Activated effector memory CD4-positive, alpha-beta T cell treated with anti-CD3 and anti-CD28 coated beads, Interleukin-2, amount 50 U/mL, for 16 hours (primary cell): ENCODE measurements at regions not wholly inside any gene's neighbourhood (a gene's known extent, or its start where the extent isn't known, plus 50 kb on each side); places are given as distances from the start of the nearest gene placed in this dataset.

Source experiments
- DNase-seq: peaks from one replicate; pipeline ENCODE4 v3.0.0-alpha.2; 2020

DNA sequence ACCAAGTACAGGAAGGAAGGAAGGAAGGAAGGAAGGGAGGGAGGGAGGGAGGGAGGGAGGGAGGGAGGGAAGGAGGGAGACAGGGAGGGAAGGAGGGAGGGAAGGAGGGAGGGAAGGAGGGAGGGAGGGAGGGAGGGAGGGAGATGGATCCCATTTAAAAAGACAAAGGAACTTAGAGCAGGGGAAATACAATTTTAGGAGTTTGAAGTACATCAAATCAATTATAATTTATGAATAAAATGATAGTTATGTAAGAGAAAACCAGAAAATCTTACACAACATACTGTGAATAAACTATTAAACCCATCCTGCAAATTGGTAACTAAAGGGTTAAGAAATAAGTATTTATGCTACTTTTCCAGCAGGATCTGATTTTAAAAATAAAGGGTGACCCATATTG, 475.9 kb downstream of the HDGFL1 start:
- no peak for DNase-seq

DNA sequence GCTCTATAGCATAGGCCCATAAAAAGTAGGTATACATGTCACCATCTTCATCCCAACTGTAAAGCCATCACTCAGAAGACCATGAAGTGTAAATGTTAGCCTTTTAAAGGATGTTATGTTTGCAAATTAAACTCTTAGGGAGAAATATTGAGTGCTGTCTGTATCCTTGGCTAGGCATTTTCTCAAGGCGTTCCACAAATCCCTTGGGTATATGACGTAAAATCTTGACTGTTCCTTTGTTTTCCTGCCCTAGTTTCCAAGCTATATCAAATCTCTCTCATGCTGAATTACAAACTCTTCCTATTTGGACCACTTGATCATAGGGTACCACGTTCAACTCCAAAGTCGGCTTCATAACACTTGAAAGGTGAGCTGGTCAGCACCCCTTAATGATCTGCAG, 486.2 kb downstream of the HDGFL1 start:
- no peak for DNase-seq

DNA sequence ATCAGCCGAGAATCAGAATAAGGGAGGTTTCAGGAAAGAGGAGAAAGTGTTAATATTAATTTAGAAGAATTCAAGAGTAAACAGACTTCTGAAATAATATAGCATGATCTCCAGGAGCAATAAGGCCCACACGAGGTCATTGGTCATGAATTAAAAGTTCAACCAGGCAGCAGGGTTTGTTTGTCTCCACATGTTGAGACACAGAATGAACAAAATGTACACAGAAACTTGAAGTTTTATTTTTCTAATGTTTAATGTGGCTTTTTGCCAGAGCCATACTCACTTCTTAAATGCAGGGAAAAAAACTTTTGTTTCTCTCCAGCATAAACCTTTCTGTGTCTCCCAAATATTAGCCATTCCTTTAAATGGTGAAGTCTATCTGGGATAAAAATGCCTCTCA, 504.5 kb downstream of the HDGFL1 start:
- no peak for DNase-seq

DNA sequence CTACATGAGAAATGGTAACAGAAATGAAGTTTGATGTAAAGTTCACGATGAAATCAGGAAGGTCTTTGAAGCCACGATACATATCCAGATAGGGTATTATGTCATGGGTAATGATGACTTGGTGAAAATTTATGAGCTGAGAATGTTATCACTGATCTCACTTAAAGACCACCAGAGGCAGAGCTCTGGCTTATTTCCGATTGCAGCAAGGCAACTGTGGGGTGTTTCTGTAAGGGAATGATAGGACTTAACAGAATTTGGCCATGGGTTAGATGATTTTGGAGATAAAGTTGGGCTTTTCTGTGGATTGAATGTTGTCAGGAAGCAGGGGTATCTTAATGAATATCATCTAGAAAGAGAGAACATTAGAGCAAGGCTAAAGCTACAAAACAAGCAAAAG, 508.4 kb downstream of the HDGFL1 start:
- DNase-seq: no peak

DNA sequence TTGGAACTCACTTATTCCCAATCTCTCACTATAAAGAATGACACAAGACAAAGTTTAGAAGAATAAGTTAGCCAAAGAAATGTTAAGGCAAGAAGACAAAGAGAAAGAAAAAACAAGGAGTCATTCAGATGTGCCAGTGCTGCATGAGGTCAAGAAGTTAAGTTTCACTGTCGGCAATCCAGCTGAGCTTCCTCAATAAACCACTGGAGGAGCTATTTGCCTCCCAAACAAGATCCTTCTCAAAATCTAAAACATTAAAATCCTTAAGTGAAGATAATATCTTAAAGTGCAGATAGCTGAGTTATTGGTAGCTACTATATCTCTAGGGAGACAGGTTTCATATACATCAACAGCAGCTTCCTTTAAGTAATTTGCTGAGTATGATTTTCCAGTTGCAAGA, 512.3 kb downstream of the HDGFL1 start:
- DNase-seq: no peak

DNA sequence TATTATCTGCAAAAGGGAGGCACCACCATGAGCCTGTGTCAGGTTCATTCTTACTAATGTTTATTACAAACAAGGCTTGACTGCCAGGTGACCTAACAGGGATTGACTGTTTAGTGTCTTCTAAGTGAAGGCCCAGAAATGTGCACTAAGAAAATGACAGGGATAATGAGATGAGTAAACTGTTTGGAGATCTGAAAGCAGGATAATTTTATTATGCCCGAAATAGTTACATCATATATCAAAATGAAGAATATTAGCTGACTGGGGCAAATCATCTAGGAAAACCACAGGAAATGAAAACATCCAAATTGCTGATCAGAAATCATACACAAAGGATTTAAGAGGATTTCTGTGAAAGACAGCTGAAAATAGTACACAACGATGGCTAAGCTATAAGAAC, 516.7 kb downstream of the HDGFL1 start:
- no peak for DNase-seq

DNA sequence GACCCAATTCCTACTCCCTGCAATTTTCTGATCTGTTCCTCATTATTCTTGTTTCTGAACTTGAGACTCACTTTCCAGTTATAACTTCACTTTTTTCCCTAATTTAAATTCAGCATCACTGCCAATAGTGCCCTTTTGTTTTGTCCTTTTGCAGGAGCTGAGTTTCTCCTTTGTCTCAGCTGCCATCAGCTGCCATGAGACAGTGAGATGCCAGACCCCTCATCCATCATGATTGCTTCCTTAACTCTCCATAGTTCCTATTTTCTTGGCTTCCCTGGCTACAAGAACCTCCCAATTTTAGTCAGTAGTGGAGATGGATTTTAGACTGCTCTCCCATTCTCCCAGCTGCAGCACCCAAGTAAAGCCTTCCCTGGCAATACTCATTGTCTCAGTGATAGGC, 518.1 kb downstream of the HDGFL1 start:
- DNase-seq: no peak

DNA sequence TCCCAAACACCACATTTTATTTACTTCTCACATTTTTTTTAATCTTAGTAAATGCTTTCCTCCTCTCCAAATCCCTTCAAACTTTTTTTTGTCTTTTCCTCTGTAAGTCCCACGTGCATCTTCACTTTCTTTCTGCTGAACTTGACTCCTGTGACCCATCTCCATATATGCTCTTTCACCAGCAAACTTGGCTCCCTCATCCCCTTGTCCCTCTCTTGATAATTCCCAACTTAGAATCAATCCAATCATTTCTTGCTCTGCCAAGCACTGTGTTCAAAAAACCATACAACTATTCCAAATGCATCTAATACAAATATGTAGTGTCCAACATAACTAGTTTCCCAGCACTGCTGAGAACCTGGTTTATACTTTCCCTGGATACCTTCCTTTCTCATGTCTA, 519.4 kb downstream of the HDGFL1 start:
- DNase-seq: no peak

DNA sequence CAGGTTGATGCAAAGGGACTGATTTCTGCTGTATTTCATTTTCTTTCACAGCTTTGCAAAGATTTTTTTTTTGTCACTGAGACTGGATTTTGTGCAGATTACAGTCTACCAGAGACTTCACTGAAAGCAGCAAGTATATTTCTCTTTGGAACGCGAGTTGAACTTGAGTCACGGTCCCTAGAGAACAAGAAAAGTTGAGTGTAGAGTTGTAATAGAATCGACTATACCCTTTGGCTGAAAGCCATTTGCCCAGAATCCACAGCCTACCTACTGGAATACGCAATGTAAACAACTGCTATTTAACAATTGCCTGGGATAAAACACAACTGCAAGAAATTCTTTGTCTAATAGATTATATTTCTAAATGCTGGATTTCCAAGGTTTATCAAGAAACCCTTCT, 520.6 kb downstream of the HDGFL1 start:
- no peak for DNase-seq

DNA sequence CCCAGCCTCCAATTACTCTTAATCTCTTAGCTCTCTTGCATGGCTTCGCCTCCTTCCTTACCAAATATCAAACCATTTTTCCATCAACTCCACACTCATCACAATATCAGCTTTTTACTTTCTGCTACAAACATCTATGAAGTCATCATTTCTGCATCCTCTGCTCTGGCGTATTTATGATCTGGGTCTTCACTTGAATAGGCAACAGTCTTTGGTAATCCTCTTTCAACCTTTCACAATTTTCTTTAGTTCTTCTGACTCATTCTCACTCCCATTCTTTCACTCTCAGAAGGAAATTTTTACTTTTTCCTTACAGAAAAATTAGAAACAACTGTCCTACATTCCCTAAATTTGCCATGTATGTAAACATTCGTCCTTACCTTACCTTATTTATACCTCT, 522.4 kb downstream of the HDGFL1 start:
- no peak for DNase-seq

DNA sequence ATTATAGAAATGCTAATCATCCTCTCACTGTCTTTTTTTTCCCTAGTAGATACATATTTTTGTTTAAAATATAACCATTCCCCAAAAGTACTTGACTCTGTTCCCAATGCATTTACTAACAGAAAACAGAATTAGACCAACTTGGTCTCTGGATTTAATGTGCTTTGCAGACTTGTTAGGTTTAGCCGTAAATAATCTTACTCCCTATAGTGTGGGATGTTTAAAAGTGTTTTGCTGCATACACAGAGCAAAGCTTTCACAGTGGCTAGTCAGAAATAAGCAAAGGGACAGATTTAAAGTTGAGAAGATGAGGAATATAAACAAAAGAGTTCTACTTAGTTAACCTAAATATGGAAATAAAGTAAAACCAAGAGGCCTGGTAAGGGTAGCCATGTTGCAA, 527.5 kb downstream of the HDGFL1 start:
- no peak for DNase-seq

DNA sequence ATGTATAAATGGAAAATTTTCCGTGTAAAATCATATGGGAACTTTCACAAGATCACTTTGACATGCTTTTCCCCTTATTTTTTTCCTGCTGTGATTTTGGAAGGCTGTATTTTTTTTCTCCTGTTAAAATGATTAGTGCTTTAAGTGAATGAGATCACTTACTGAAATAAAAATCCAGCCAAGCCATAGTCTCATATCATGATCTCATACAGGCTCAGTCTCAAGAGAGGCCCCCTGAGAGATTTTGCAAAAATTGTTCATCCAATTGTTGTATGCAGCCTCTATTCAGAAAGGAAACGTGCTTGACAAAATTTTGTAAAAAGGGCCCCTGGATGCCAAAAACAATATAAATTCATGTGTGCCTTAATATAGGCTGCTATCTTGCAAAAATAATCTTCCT, 528.2 kb downstream of the HDGFL1 start:
- no peak for DNase-seq

DNA sequence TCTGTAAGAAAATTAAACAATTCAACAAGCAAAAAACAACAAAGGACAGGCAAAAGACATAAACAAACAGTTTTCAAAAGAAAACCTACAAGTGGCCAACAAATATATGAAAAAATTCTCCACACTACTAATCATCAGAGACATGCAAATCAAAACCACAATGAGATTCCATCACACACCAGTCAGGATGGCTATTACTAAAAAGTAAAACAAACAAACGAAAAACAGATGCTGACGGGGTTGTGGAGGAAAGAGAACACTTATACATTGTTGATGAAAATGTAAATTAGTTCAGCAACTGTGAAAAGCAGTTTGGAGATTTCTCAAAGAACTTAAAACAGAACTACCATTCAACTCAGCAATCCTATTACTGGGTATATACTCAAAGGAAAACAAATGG, 537.6 kb downstream of the HDGFL1 start:
- no peak for DNase-seq

DNA sequence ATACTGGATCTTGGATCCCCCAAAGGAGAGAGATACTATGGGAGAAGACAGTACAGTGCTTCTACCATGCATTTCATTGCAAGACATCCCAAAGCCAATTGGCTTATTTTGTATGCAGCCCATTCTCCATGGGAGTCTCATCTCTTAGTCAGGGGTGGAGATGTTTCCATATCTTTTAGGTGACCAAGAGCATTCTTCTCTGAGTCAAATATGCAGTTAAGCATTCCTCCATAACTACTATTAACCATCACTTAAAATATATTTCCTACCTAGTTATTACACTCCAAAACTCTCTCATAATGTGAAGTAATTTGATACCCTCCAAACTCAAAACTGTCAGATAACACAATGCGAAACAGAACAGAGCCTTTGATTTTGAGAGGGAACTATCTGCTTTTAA, 542.6 kb downstream of the HDGFL1 start:
- no peak for DNase-seq

DNA sequence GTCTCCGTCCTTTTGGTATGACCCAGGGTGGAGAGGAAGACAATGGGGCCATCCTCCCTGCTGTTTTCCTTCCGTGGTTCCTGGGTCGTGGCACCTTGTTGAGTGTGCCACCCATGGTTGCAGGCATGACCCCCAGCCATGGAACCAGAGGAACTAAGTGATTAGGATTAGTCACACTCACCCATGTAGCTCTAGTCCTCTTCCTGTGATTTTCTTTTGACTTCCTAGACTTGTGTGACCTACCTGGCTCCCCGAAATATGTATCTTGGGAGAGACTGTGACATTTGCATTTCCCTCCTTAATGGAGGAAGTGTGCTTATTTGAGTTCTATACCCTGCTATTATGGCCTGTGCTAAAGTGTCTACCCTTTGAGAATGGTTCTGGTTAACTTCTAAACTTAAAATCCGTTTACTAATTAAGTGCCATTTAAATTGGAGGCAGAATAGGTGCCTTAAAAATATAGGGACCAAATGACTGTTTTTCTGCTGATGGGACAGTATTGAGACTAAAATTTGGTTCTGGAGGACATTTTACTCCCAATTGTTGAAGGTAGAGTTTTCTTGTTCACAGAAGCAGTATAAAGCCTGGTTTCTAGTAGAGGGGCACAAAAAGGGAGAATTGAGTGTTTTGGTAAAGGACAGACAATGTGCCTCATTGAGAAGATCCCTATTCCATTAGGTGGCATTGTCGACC, 545.6 kb downstream of the HDGFL1 start:
- no peak for DNase-seq

DNA sequence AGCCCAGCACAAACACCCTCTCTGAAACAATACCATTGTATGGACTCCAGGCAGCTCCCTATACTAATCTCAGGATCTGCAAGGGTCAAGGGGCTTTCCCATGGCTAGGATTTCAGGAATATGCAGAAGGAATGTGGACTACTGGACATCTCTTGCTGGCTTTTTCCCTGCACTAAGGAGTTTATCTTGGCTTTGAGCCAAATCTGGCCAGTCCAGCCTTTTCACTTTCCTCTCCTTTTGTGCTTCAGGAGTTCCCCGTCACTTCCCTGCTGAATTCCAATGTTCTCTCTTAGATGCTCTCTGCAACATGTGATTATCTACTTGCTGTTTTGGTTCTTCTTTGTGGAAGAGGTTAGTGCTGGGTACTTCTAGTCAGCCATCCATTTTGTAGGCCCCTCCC, 568.2 kb downstream of the HDGFL1 start:
- no peak for DNase-seq

DNA sequence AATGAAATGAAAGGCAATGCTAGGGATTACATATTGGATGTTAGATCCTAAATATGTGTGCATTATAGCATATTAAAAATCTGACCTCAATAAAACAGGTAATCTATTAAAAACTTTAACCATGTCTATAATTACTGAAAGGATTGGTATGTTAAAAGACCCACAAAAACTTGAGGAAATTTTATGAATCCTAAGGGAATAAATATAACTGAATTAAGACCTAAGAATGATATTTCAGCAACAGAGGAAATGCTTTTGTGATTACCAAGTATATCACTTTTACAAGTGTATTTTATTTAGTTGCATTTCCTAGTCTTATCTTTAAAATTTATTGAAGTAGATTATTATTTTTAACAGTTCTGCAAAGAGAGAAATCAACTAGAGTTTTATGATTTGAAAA, 571.5 kb downstream of the HDGFL1 start:
- DNase-seq: no peak

DNA sequence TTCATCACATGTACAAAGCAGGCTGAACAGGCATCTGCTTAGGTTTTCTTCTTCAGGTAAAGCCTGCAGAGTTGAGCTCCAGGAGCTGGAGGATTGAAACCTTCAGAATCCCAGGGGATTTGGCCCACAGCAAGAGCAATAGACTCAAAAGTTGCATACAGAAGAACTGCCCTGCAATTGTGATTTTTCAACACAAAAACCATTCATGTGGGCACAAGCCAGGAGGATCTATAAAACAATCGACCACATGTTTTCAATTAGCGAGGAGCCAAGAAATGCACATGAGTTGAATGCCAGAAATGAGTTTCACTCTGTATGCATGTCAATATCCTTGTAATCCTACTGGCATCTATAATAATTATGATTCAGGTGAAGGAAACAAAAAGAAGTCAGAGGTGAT, 576.4 kb downstream of the HDGFL1 start:
- no peak for DNase-seq

DNA sequence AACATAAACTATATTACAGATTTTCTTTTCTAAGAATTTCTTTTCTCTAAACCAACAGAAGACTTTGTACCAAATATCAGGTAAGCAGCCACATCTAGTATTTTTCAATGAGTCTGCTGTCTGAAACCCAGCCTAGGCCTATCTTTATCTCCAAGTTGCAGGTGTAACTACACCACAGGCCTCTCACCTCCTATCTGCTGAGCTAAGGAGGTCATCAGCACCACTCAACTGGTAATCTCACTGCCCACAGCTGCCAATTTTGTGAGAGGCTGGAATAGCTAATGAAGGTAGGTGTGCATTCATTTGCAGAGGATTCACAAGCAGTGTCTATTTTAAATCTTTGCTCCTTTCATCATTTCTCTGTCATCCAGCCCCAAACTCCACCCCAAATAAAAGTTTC, 584.8 kb downstream of the HDGFL1 start:
- no peak for DNase-seq

DNA sequence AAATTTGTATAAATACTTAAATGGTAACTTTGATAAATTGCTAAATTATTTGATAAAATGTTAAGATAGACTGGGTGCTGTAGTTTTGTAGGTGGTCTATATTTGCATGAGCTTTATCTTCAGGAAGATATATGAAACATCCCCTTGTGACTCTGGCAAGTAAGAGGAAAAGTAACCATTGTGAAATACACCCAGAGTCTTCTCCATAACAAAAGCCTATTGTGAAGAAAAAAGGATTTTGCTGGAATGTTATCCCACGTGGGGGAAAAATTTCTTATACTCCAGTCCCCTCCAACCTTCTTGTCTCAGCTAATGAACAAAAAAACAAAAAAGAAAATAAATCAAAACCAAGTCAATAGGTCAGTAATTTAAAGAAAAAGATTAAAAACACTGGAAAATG, 600.7 kb downstream of the HDGFL1 start:
- DNase-seq: no peak

DNA sequence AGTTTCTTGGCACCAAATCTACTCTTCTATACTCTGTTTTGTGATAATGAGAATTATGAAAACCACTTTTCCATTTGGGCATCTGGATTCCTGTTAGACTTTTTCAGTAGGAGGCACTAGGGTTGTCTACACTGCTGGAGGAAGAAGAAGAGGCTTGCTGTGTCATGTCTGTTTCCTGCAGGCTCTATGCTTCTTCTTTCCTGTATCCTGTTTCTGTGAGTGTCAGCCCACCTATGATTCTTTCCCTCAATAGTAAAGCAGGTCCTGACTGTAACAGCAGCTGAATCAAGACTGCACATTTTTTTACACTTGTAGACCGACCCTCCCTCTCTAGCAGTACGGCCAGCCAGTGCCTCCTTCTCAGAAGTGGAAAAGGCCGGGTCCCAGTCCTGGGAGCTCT, 603.9 kb downstream of the HDGFL1 start:
- DNase-seq: no peak

DNA sequence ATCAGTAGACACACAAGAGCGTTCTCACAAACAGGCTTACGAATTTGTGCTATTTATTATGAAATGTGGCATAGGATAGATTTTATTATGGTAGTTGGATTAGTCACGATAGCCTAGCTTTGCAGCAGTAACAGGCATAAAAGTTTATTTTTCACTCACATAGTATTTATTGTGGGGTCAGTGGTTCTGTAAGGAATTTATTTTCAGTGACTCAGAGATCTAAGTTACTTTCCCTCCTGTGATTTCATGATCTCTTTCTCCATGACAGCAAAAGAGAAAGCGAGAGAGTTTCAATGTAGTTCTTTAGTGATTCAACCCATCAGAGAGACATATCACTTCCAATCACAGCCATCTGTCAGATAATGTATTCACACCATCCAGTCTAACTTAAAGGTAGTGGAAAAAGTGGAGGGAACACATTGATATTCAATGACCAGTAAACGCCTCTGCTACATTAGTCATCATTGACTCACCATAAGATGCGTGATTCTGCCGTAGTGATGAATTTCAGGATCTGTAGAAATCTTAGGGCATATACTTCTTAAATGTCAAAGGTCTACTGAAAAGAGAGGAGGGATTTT, 605.5 kb downstream of the HDGFL1 start:
- no peak for DNase-seq

DNA sequence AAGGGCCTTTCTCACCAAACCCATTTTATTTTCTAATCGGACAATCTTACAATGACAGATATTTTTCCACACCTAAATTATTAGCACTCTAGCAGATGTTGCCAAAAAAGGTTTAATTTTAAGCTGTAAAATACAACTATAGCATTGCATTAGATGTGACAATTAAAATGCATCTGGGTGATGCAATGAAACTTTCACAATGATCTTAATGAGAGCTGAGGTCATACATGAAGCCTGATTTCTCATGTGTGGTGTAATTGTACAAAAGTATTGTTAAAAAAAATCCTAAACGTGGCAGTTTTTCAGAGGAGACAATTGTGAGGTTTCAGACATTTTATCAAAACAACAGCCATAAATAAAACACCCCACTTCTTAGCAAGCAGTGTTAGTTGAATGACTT, 606.0 kb downstream of the HDGFL1 start:
- no peak for DNase-seq

DNA sequence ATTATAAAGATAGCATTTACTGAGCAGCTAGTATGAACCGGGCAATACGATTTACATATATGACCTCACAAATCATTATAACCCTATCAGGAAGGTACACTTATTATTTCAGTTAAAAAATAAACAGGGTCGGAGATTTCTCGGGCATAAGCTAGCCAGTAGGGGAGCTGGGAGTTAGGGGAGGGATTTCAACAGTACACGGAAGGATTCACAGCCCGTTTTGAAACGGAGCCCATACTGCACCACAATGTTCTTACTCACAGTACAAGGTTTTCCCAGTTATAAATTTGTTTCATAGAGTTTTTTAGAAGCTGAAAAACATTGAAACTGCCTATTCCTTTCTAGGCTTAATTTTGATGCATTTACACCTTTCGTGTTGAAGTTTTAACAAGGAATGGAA, 607.1 kb downstream of the HDGFL1 start:
- DNase-seq: no peak

DNA sequence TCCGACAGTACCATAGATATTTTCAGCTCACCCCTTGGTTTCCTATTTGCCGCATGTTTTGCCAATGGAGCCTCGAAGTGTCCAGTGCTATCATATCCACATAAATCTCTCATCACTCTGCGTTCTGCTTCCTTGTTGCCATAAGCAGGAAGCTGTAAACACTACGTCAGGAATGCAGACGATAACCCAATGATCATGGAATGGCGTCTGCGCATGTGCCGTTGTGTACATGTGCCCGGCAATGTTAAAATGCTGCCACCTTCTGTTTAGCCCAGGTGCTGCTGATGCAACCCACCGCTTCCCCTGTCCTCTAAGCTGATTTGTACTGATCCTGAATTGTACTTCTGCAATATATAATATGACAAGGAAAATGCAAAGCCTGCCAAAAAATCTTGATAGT, 607.5 kb downstream of the HDGFL1 start:
- no peak for DNase-seq
